IMR-90 (cell line): ENCODE measurements at regions not wholly inside any gene's neighbourhood (a gene's known extent, or its start where the extent isn't known, plus 50 kb on each side); places are given as distances from the start of the nearest gene placed in this dataset.

ENCODE experiments used
- ATAC-seq: fragments of 200-7000 bp; cut with Tn5 transposase; 2 replicates; pipeline ENCODE4 v1.9.1; 2020; ENCODE audit warnings: low read depth, mild to moderate bottlenecking, moderate library complexity
- BruUV-seq: library from RNA; stranded (reverse); fragments of 400-500 nt; replicated peaks from 2 replicates; lab custom pipeline; 2021; lab: Mats Ljungman, UMichigan
- CTCF ChIA-PET: fragments of 300-600 bp; formaldehyde crosslinking; extraction: SDS; loops from one replicate; lab custom pipeline; 2021; ENCODE audit warnings: antibody characterized with exemption; lab: Yijun Ruan, JAX
- POLR2A ChIA-PET: fragments of 300-600 bp; sonication (Branson Sonifier 250); formaldehyde crosslinking; loops from one replicate; lab custom pipeline; 2022; ENCODE audit warnings: antibody characterized with exemption; ENCODE audit not compliant: unreplicated experiment; lab: Charles Lee
- DNase-seq: peaks from one replicate; pipeline ENCODE4 v3.0.0; 2013
- H2AFZ ChIP-seq: replicated peaks from 2 replicates; pipeline ENCODE3; 2013; ENCODE audit warnings: low read length, mild to moderate bottlenecking; ENCODE audit not compliant: poor library complexity
- H2AK5ac ChIP-seq: 2 replicates; pipeline ENCODE4 v1.6.1; 2013; ENCODE audit warnings: low read depth, low read length, inconsistent platforms
- H2AK9ac ChIP-seq: replicated peaks from 2 replicates; pipeline ENCODE3; 2013; ENCODE audit warnings: mild to moderate bottlenecking, low read depth, low read length, moderate library complexity; ENCODE audit not compliant: poor library complexity
- H2BK120ac ChIP-seq: 2 replicates; pipeline ENCODE4 v1.6.1; 2013; ENCODE audit warnings: low read depth, low read length, inconsistent platforms
- H2BK15ac ChIP-seq: 3 replicates; pipeline ENCODE4 v1.6.1; 2013; ENCODE audit warnings: low read depth, low read length, inconsistent platforms
- H2BK20ac ChIP-seq: 2 replicates; pipeline ENCODE4 v1.6.1; 2013; ENCODE audit warnings: low read depth, mild to moderate bottlenecking, inconsistent platforms, low read length, moderate library complexity
- H2BK5ac ChIP-seq: 2 replicates; pipeline ENCODE4 v1.6.1; 2013; ENCODE audit warnings: mild to moderate bottlenecking, low read depth, low read length, inconsistent platforms; ENCODE audit not compliant: poor library complexity, severe bottlenecking
- H3K14ac ChIP-seq: replicated peaks from 2 replicates; pipeline ENCODE4 v1.6.1; 2013; ENCODE audit warnings: low read depth, low read length, inconsistent platforms
- H3K18ac ChIP-seq: 2 replicates; pipeline ENCODE4 v1.6.1; 2013; ENCODE audit warnings: low read depth, low read length, control low read depth
- H3K23ac ChIP-seq: 2 replicates; pipeline ENCODE4 v1.6.1; 2013; ENCODE audit warnings: low read depth, low read length, inconsistent platforms
- H3K27ac ChIP-seq: 2 replicates; pipeline ENCODE4 v1.5.1; 2013; ENCODE audit warnings: mild to moderate bottlenecking, control low read depth, low read length; ENCODE audit not compliant: insufficient read depth
- H3K27me3 ChIP-seq: 2 replicates; pipeline ENCODE4 v1.6.1; 2013; ENCODE audit warnings: low read length; ENCODE audit not compliant: control insufficient read depth, insufficient read depth
- H3K36me3 ChIP-seq: 2 replicates; pipeline ENCODE4 v1.6.1; 2013; ENCODE audit warnings: low read length, mixed read lengths; ENCODE audit not compliant: control insufficient read depth, insufficient read depth
- H3K4ac ChIP-seq: 2 replicates; pipeline ENCODE4 v1.6.1; 2013; ENCODE audit warnings: low read depth, low read length, inconsistent platforms
- H3K4me1 ChIP-seq: 2 replicates; pipeline ENCODE4 v1.6.1; 2013; ENCODE audit warnings: low read length, mixed read lengths; ENCODE audit not compliant: control insufficient read depth, insufficient read depth
- H3K4me2 ChIP-seq: 2 replicates; pipeline ENCODE4 v1.6.1; 2013; ENCODE audit warnings: low read depth, mild to moderate bottlenecking, control low read depth, low read length, moderate library complexity
- H3K4me3 ChIP-seq: 2 replicates; pipeline ENCODE4 v1.5.1; 2013; ENCODE audit warnings: low read depth, mild to moderate bottlenecking, control low read depth, low read length, moderate library complexity; ENCODE audit not compliant: insufficient read depth
- H3K56ac ChIP-seq: 2 replicates; pipeline ENCODE4 v1.6.1; 2013; ENCODE audit warnings: low read length, inconsistent platforms; ENCODE audit not compliant: insufficient read depth; ENCODE audit errors: extremely low read depth
- H3K79me1 ChIP-seq, 2 experiments: 2 replicates each; pipeline ENCODE4 v1.6.1; 2013; ENCODE audit warnings: low read length in 2 of 2, inconsistent platforms in 1 of 2, low read depth in 1 of 2
- H3K9ac ChIP-seq: 2 replicates; pipeline ENCODE4 v1.6.1; 2013; ENCODE audit warnings: low read depth, low read length, control low read depth
- H3K9me1 ChIP-seq: 2 replicates; pipeline ENCODE4 v1.6.1; 2013; ENCODE audit warnings: low read length, inconsistent platforms; ENCODE audit not compliant: insufficient read depth
- H3K9me3 ChIP-seq: 2 replicates; pipeline ENCODE4 v1.6.1; 2013; ENCODE audit warnings: low read length; ENCODE audit not compliant: control insufficient read depth, insufficient read depth
- H4K20me1 ChIP-seq: 2 replicates; pipeline ENCODE4 v1.6.1; 2013; ENCODE audit warnings: low read length, inconsistent platforms; ENCODE audit not compliant: insufficient read depth
- H4K5ac ChIP-seq: 2 replicates; pipeline ENCODE4 v1.6.1; 2013; ENCODE audit warnings: mild to moderate bottlenecking, low read depth, low read length, control low read depth
- H4K8ac ChIP-seq, 2 experiments: 2 replicates each; pipeline ENCODE4 v1.6.1; 2013; ENCODE audit warnings: low read depth in 2 of 2, low read length in 2 of 2, control low read depth in 1 of 2, inconsistent platforms in 1 of 2
- H4K91ac ChIP-seq: 2 replicates; pipeline ENCODE4 v1.6.1; 2013; ENCODE audit warnings: low read depth, low read length, inconsistent platforms; ENCODE audit not compliant: insufficient read depth
- POLR2A ChIP-seq: IDR thresholded peaks from 2 replicates; pipeline ENCODE4 v1.6.1; 2012; ENCODE audit warnings: mild to moderate bottlenecking, low read depth, low read length
- WGBS, 2 experiments: methylation state at CpG; one replicate each; pipeline versions ENCODE4 v1.1.5 to v1.1.7; 2013; ENCODE audit warnings: missing lambda C conversion rate in 2 of 2; ENCODE audit not compliant: insufficient read length in 1 of 2; ENCODE audit errors: extremely low coverage in 2 of 2; 5-methylcytosine and 5-hydroxymethylcytosine counted together
- dilution Hi-C: fragments of 300-500 bp; cut with HindIII; formaldehyde crosslinking; loops from one replicate; pipeline ENCODE4 v1.14.3; 2018; ENCODE audit warnings: low sequenced_read_pairs; ENCODE audit not compliant: unreplicated experiment
- in situ Hi-C: fragments of 300-500 bp; cut with MboI; formaldehyde crosslinking; loops from 3 replicates; pipeline ENCODE4 v1.14.3; 2019; ENCODE audit warnings: low sequenced_read_pairs, inconsistent platforms, mixed read lengths
- intact Hi-C: fragments of 100-400 bp; cut with micrococcal nuclease; formaldehyde crosslinking; loops from 2 replicates; pipeline ENCODE4 v1.10.0; 2022
- TF ChIP-seq, protein P1 (sequence below): fragments of 150-350 bp; IDR thresholded peaks from 2 replicates; pipeline ENCODE4 v1.6.1; 2017; ENCODE audit warnings: mild to moderate bottlenecking, antibody characterized with exemption, low read length, low read depth

DNA sequence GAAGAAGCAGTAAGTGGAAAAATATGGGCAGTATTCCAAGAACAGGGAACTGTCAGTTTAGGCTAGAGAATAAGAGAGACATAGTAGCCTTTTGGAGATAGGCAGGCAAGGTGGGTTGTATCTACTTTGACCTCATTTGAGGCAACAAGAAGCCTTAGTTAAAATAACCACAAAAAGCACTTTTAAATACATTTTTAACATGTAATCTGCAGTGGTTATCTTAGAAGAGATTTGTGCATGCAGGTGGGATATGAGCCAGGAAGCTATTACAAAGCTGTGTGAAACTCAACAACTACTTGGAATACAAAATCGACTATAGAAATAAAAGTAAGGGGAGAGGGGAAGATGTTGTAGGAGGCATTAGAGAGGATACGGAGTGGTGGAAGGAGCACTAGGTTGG, 143.7 kb upstream of the MCHR2 start:
- H4K20me1 ChIP-seq = no peaks in the 10 kb centered on the region
- H4K5ac ChIP-seq = no peak overlapping the region
- DNase-seq (no peak), ATAC-seq (no peak)
- no peak overlapping the region for H2AFZ ChIP-seq
- dilution Hi-C loops = no loop called here
- POLR2A ChIA-PET = no interaction called here
- H4K91ac ChIP-seq = no peak overlapping the region
- CTCF ChIA-PET = no interaction called here
- intact Hi-C loops = no loop called here
- no TSS peak for BruUV-seq
- no peak overlapping the region for H2BK20ac ChIP-seq
- no peak overlapping the region for H2BK120ac ChIP-seq
- H2AK5ac ChIP-seq = no peak overlapping the region
- no peaks in the 10 kb centered on the region for H3K79me1 ChIP-seq
- no peak overlapping the region for H3K14ac ChIP-seq
- TF ChIP-seq, protein P1, sequence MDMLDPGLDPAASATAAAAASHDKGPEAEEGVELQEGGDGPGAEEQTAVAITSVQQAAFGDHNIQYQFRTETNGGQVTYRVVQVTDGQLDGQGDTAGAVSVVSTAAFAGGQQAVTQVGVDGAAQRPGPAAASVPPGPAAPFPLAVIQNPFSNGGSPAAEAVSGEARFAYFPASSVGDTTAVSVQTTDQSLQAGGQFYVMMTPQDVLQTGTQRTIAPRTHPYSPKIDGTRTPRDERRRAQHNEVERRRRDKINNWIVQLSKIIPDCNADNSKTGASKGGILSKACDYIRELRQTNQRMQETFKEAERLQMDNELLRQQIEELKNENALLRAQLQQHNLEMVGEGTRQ = no peak
- no peak for TF ChIP-seq POLR2A
- no peak overlapping the region for H4K8ac ChIP-seq
- no peak overlapping the region for H3K9ac ChIP-seq
- H3K4me3 ChIP-seq = no peak overlapping the region
- H3K23ac ChIP-seq = no peak overlapping the region
- WGBS, 2 experiments = no CpG with 5 or more reads among the region's 2 CpGs
- H3K27ac ChIP-seq = no peak overlapping the region
- no peak overlapping the region for H2BK15ac ChIP-seq
- H3K9me1 ChIP-seq = no peaks in the 10 kb centered on the region; the same call in 1 of the 2 replicates
- in situ Hi-C loops = no loop called here
- H3K27me3 ChIP-seq = peaks cover 14% of the 10 kb centered on the region
- no peaks in the 10 kb centered on the region for H3K4me1 ChIP-seq
- H3K56ac ChIP-seq = no peak overlapping the region
- no peak overlapping the region for H3K4me2 ChIP-seq
- no peak overlapping the region for H2BK5ac ChIP-seq
- H3K18ac ChIP-seq = no peak overlapping the region
- no peaks in the 10 kb centered on the region for H3K9me3 ChIP-seq
- no peak overlapping the region for H2AK9ac ChIP-seq
- no peaks in the 10 kb centered on the region for H3K36me3 ChIP-seq
- no peak overlapping the region for H3K4ac ChIP-seq
